H1 (cell line): ENCODE measurements at regions not wholly inside any gene's neighbourhood (a gene's known extent, or its start where the extent isn't known, plus 50 kb on each side); places are given as distances from the start of the nearest gene placed in this dataset.

Source experiments
- ATF2 ChIP-seq: IDR thresholded peaks from 2 replicates; pipeline ENCODE4 v1.6.1; 2012; ENCODE audit warnings: low read length, inconsistent platforms
- BRCA1 ChIP-seq: IDR thresholded peaks from 2 replicates; pipeline ENCODE4 v1.6.1; 2012; ENCODE audit warnings: low read depth, low read length, improper control_type of control experiment
- CTCF ChIP-seq, 3 experiments: IDR thresholded peaks; 1 replicate in 2 of 3; 2 replicates in 1 of 3; pipeline versions ENCODE4 v1.5.1 to v1.6.1; 2011; ENCODE audit warnings: low read length in 3 of 3, mild to moderate bottlenecking in 3 of 3, inconsistent platforms in 2 of 3, low read depth in 1 of 3, moderate library complexity in 1 of 3; ENCODE audit not compliant: insufficient read depth in 1 of 3; ENCODE audit errors: control extremely low read depth in 1 of 3
- EP300 ChIP-seq, 2 experiments: IDR thresholded peaks; 1 replicate in 1 of 2; 2 replicates in 1 of 2; pipeline ENCODE4 v1.6.1; 2011 to 2012; ENCODE audit warnings: low read depth in 2 of 2, low read length in 2 of 2, mild to moderate bottlenecking in 2 of 2, borderline replicate concordance in 1 of 2, inconsistent platforms in 1 of 2, moderate library complexity in 1 of 2
- EZH2 ChIP-seq: fragments of 200-600 bp; sonication (generic); IDR thresholded peaks from 2 replicates; pipeline ENCODE4 v1.7.1; 2012; ENCODE audit warnings: low read depth, mild to moderate bottlenecking, moderate library complexity, low read length, inconsistent platforms; ENCODE audit not compliant: severe bottlenecking
- GABPA ChIP-seq: IDR thresholded peaks from 2 replicates; pipeline ENCODE4 v1.6.1; 2011; ENCODE audit warnings: mild to moderate bottlenecking, low read length, moderate library complexity, borderline replicate concordance; ENCODE audit not compliant: insufficient read depth
- JUN ChIP-seq: IDR thresholded peaks from 2 replicates; pipeline ENCODE4 v1.6.1; 2011; ENCODE audit warnings: low read depth, mild to moderate bottlenecking, improper control_type of control experiment, low read length
- KDM5A ChIP-seq: fragments of 200-600 bp; IDR thresholded peaks from 2 replicates; pipeline ENCODE4 v1.7.1; 2012; ENCODE audit warnings: mild to moderate bottlenecking, low read length, inconsistent platforms, mixed read lengths
- RAD21 ChIP-seq, 2 experiments: IDR thresholded peaks in 1 of 2; conservative IDR thresholded peaks in 1 of 2; 2 replicates each; pipeline ENCODE4 v1.6.1; 2011; ENCODE audit warnings: low read depth in 2 of 2, low read length in 2 of 2, improper control_type of control experiment in 1 of 2, inconsistent platforms in 1 of 2, mild to moderate bottlenecking in 1 of 2, moderate library complexity in 1 of 2
- SIN3A ChIP-seq, 2 experiments: IDR thresholded peaks in 1 of 2; conservative IDR thresholded peaks in 1 of 2; 2 replicates each; pipeline ENCODE4 v1.6.1; 2011 to 2012; ENCODE audit warnings: low read length in 2 of 2, improper control_type of control experiment in 1 of 2, low read depth in 1 of 2, mild to moderate bottlenecking in 1 of 2
- SRF ChIP-seq: IDR thresholded peaks from 2 replicates; pipeline ENCODE4 v1.6.1; 2011; ENCODE audit warnings: mild to moderate bottlenecking, low read depth, low read length, moderate library complexity
- ZNF274 ChIP-seq: IDR thresholded peaks from 2 replicates; pipeline ENCODE4 v1.7.0; 2012; ENCODE audit warnings: low read length, borderline replicate concordance; ENCODE audit errors: extremely low read depth

DNA sequence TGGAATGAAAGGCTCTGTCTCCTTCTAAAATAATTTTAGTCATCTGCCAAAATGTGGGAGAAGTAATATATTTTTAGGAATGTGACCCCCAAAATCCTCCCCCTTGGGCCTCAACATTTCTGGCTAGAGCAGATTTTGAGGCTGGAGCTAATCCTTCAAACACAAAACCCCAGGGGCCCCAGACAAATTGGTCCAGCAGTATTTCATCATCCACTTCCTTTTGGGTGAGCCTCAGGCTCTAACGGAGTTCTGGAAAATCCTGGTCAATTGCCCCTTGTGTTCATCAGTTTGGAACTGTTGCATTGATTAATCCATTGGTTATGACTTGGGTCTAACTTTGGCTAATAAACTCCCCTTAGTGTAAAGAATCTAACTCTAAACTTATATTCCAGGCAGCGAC lies 67.4 kb upstream of the PCDH19 start:
- TF ChIP-seq ZNF274 (no peak), RAD21 (IDR thresholded peaks at IDR 0.05 in 1 of 2, conservative IDR thresholded peaks at IDR 0.05 in 1 of 2; ENCODE audit: low read depth in 2 of 2, low read length in 2 of 2) (no peak), CTCF (IDR thresholded peaks at IDR 0.05; ENCODE audit: control extremely low read depth in 1 of 3, insufficient read depth in 1 of 3, low read depth in 1 of 3, low read length in 3 of 3) (no peak), EP300 (IDR thresholded peaks at IDR 0.05; ENCODE audit: borderline replicate concordance in 1 of 2, low read depth in 2 of 2, low read length in 2 of 2) (no peak), ATF2 (no peak), SRF (no peak), EZH2 (no peak), BRCA1 (no peak), JUN (no peak), SIN3A (conservative IDR thresholded peaks at IDR 0.05 in 1 of 2, IDR thresholded peaks at IDR 0.05 in 1 of 2; ENCODE audit: low read depth in 1 of 2, low read length in 2 of 2) (no peak), GABPA (no peak), KDM5A (no peak)
